CD4-positive, alpha-beta T cell treated with Interleukin-21 for 1 hour (primary cell): ENCODE measurements at regions not wholly inside any gene's neighbourhood (a gene's known extent, or its start where the extent isn't known, plus 50 kb on each side); places are given as distances from the start of the nearest gene placed in this dataset.

ENCODE experiments used
- DNase-seq: peaks from one replicate; pipeline ENCODE4 v3.0.0-alpha.2; 2020

GRCh38 chr7:96402913-96403312, 81.0 kb upstream of the SLC25A13 start:
- no peak for DNase-seq

- no peak for DNase-seq
Observed at GRCh38 chr7:96401200-96401599, 79.3 kb upstream of the SLC25A13 start.

GRCh38 chr7:96400518-96400917, 78.6 kb upstream of the SLC25A13 start:
- no peak for DNase-seq

GRCh38 chr7:96400001-96400400, 78.1 kb upstream of the SLC25A13 start:
- DNase-seq, result no peak

- no peak for DNase-seq
Observed at GRCh38 chr7:96397936-96398598, 76.2 kb upstream of the SLC25A13 start.

- DNase-seq, result no peak
Observed at GRCh38 chr7:96388620-96389383, 66.9 kb upstream of the SLC25A13 start.

GRCh38 chr7:96388166-96388565, 66.3 kb upstream of the SLC25A13 start:
- no peak for DNase-seq

GRCh38 chr7:96380111-96380512, 58.2 kb upstream of the SLC25A13 start:
- DNase-seq, result no peak

GRCh38 chr7:96377399-96377798, 55.5 kb upstream of the SLC25A13 start:
- DNase-seq, result no peak
